ENCODE measurements at regions not wholly inside any gene's neighbourhood (a gene's known extent, or its start where the extent isn't known, plus 50 kb on each side); places are given as distances from the start of the nearest gene placed in this dataset.

GRCh38 chr2:14418115-14418514 lies 214.4 kb upstream of the LRATD1 start:
- intact Hi-C loops (cut with micrococcal nuclease; ENCODE audit: unreplicated experiment) (no loop called here), in situ Hi-C loops (cut with HindIII; ENCODE audit: extremely low pct_ligation_motif_present, low pct_unique_long_range_greater_than_20kb) (no loop called here)
- Histone ChIP-seq H3K9me3 (ENCODE audit: low read length) (peaks cover 89% of the 10 kb centered on the region), H3K4me2 (ENCODE audit: low read depth, low read length) (no peak overlapping the region), H3K79me2 (ENCODE audit: insufficient read depth, low read length) (no peaks in the 10 kb centered on the region), H3K4me3 (replicated peaks in 1 of 3; ENCODE audit: insufficient read depth in 1 of 3, low read depth in 2 of 3, low read length in 3 of 3) (no peak overlapping the region), H3K36me3 (replicated peaks in 1 of 2; ENCODE audit: control insufficient read depth in 1 of 2, insufficient read depth in 2 of 2, low read length in 2 of 2) (no peaks in the 10 kb centered on the region), H3K4me1 (ENCODE audit: insufficient read depth, low read length) (no peaks in the 10 kb centered on the region), H3K9ac (ENCODE audit: insufficient read depth, low read depth, low read length) (no peak overlapping the region), H4K20me1 (ENCODE audit: insufficient read depth, low read length) (no peaks in the 10 kb centered on the region), H3K27ac (ENCODE audit: extremely low read length, insufficient read depth, low read length) (no peak overlapping the region), H2AFZ (ENCODE audit: low read length) (no peak overlapping the region), H3K27me3 (ENCODE audit: control insufficient read depth in 1 of 2, insufficient read depth in 2 of 2, low read length in 2 of 2) (no peaks in the 10 kb centered on the region)
- CTCF ChIA-PET (ENCODE audit: low intra/inter-chr PET ratio, low total read pairs): no interaction called here
- FAIRE-seq: no peak
- ATAC-seq: no peak
- POLR2A ChIA-PET: no interaction called here
- TF ChIP-seq ZSCAN20 (CRISPR knock-in tag; IDR thresholded peaks at IDR 0.05; ENCODE audit: borderline replicate concordance) (no peak), SIX4 (CRISPR knock-in tag; IDR thresholded peaks at IDR 0.05) (no peak), ZSCAN12 (CRISPR knock-in tag; IDR thresholded peaks at IDR 0.05) (no peak), ZNF747 (CRISPR knock-in tag; IDR thresholded peaks at IDR 0.05; ENCODE audit: borderline replicate concordance) (no peak), KMT2A (CRISPR knock-in tag; IDR thresholded peaks at IDR 0.05) (no peak), SP5 (CRISPR knock-in tag; IDR thresholded peaks at IDR 0.05; ENCODE audit: borderline replicate concordance, low read depth) (no peak), BCL3 (CRISPR knock-in tag; IDR thresholded peaks at IDR 0.05) (no peak), SUZ12 (IDR thresholded peaks at IDR 0.05; ENCODE audit: low read depth, low read length) (no peak)
- DNase-seq (ENCODE audit: low spot score): no peak
- BruUV-seq (replicated peaks): no TSS peak

- in situ Hi-C loops (cut with HindIII; ENCODE audit: extremely low pct_ligation_motif_present, low pct_unique_long_range_greater_than_20kb) (no loop called here), intact Hi-C loops (cut with micrococcal nuclease; ENCODE audit: unreplicated experiment) (no loop called here)
- H3K4me3 ChIP-seq (replicated peaks in 1 of 3; ENCODE audit: insufficient read depth in 1 of 3, low read depth in 2 of 3, low read length in 3 of 3): no peak overlapping the region
- BruUV-seq (replicated peaks): no TSS peak
- peaks cover 89% of the 10 kb centered on the region for H3K9me3 ChIP-seq (ENCODE audit: low read length)
- ChIA-PET POLR2A (no interaction called here), CTCF (ENCODE audit: low intra/inter-chr PET ratio, low total read pairs) (no interaction called here)
- H3K4me1 ChIP-seq (ENCODE audit: insufficient read depth, low read length): no peaks in the 10 kb centered on the region
- FAIRE-seq (no peak), ATAC-seq (no peak), DNase-seq (ENCODE audit: low spot score) (no peak)
- H3K36me3 ChIP-seq (replicated peaks in 1 of 2; ENCODE audit: control insufficient read depth in 1 of 2, insufficient read depth in 2 of 2, low read length in 2 of 2): no peaks in the 10 kb centered on the region
- H2AFZ ChIP-seq (ENCODE audit: low read length): no peak overlapping the region
- H3K79me2 ChIP-seq (ENCODE audit: insufficient read depth, low read length): no peaks in the 10 kb centered on the region
- no peak overlapping the region for H3K27ac ChIP-seq (ENCODE audit: extremely low read length, insufficient read depth, low read length)
- H3K4me2 ChIP-seq (ENCODE audit: low read depth, low read length): no peak overlapping the region
- no peak overlapping the region for H3K9ac ChIP-seq (ENCODE audit: insufficient read depth, low read depth, low read length)
- no peaks in the 10 kb centered on the region for H3K27me3 ChIP-seq (ENCODE audit: control insufficient read depth in 1 of 2, insufficient read depth in 2 of 2, low read length in 2 of 2)
- WGBS (ENCODE audit: low lambda C conversion rate): 15% methylated on average over 5 of the region's 5 CpGs
- H4K20me1 ChIP-seq (ENCODE audit: insufficient read depth, low read length): no peaks in the 10 kb centered on the region
- TF ChIP-seq ELF4 (CRISPR knock-in tag; IDR thresholded peaks at IDR 0.05; ENCODE audit: borderline replicate concordance) (no peak), CSRNP1 (CRISPR knock-in tag; IDR thresholded peaks at IDR 0.05) (no peak), PHB2 (IDR thresholded peaks at IDR 0.05; ENCODE audit: partially characterized antibody) (no peak), ZNF687 (CRISPR knock-in tag; IDR thresholded peaks at IDR 0.05) (no peak)
Observed at GRCh38 chr2:14420851-14421250, 211.7 kb upstream of the LRATD1 start.

Measured in HepG2 (cell line).